ENCODE measurements at regions not wholly inside any gene's neighbourhood (a gene's known extent, or its start where the extent isn't known, plus 50 kb on each side); places are given as distances from the start of the nearest gene placed in this dataset.
"Not testable (repeated sequence)": the region's sequence is repeated elsewhere in the genome, so short reads cannot be mapped to it uniquely, and the experiment has no call there.

DNA sequence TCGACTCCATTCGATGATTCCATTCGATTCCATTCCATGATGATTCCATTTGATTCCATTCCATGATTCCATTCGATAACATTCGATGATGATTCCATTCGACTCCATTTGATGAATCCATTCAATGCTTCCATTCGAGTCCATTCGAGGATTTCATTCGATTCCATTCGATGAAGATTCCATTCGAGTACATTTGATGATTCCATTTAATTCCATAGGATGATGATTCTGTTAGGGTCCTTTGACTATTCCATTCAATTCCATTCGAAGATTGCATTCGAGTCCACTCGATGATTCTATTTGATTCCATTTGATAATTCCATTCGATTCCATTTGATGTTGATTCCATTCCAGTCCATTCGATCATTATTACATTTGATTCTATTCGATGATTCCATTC is 239.8 kb downstream of the SHCBP1 start:
- not testable (repeated sequence) for H3K9me3 Mint-ChIP-seq; H3K27me3 Mint-ChIP-seq; H3K36me3 Mint-ChIP-seq (ENCODE audit: low read depth); H3K4me1 Mint-ChIP-seq (ENCODE audit: low read depth); DNase-seq; H3K27ac Mint-ChIP-seq; H3K4me3 Mint-ChIP-seq
